ENCODE measurements at regions not wholly inside any gene's neighbourhood (a gene's known extent, or its start where the extent isn't known, plus 50 kb on each side); places are given as distances from the start of the nearest gene placed in this dataset.

- Mint-ChIP-seq H3K4me1 (peaks cover 76% of the 10 kb centered on the region), H3K9me3 (peaks cover 16% of the 10 kb centered on the region), H3K27ac (no peak overlapping the region), H3K36me3 (peaks cover 16% of the 10 kb centered on the region), H3K4me3 (no peak overlapping the region), H3K27me3 (no peaks in the 10 kb centered on the region)
- DNase-seq: no peak
- CTCF ChIA-PET: no interaction called here
Measured at GRCh38 chr2:203806761-203807160, 60.8 kb upstream of the CTLA4 start.

GRCh38 chr2:203808046-203808750, 59.4 kb upstream of the CTLA4 start:
- H3K27ac Mint-ChIP-seq: no peak overlapping the region
- peaks cover 80% of the 10 kb centered on the region for H3K4me1 Mint-ChIP-seq
- DNase-seq: no peak
- CTCF ChIA-PET: interaction anchor here (0.7 to 1.3 kb wide), 2 partner anchors 72 to 76 kb away, joined by 3 to 6 read pairs; no protein-coding TSS in a partner anchor
- H3K4me3 Mint-ChIP-seq: no peak overlapping the region
- H3K9me3 Mint-ChIP-seq: peaks cover 16% of the 10 kb centered on the region
- H3K36me3 Mint-ChIP-seq: peaks cover 16% of the 10 kb centered on the region
- no peaks in the 10 kb centered on the region for H3K27me3 Mint-ChIP-seq

GRCh38 chr2:203809084-203809521, 58.5 kb upstream of the CTLA4 start:
- no peak for DNase-seq
- CTCF ChIA-PET: interaction anchor here (1.2 kb wide), 1 partner anchor 46 kb away, joined by 3 read pairs; no protein-coding TSS in a partner anchor
- Mint-ChIP-seq H3K4me1 (peaks cover 79% of the 10 kb centered on the region), H3K27me3 (no peaks in the 10 kb centered on the region), H3K36me3 (peaks cover 16% of the 10 kb centered on the region), H3K9me3 (peaks cover 16% of the 10 kb centered on the region), H3K4me3 (no peak overlapping the region), H3K27ac (no peak overlapping the region)

GRCh38 chr2:203809991-203810510, 57.5 kb upstream of the CTLA4 start:
- H3K27me3 Mint-ChIP-seq: no peaks in the 10 kb centered on the region

GRCh38 chr2:203811491-203812221, 55.9 kb upstream of the CTLA4 start:
- Mint-ChIP-seq H3K27ac (peak overlapping the region; percentile 88), H3K4me1 (peaks cover 75% of the 10 kb centered on the region), H3K36me3 (peaks cover 2% of the 10 kb centered on the region), H3K27me3 (peaks cover 6% of the 10 kb centered on the region), H3K9me3 (no peaks in the 10 kb centered on the region), H3K4me3 (peak overlapping the region; percentile 45)
- CTCF ChIA-PET: interaction anchor here (0.6 to 7.1 kb wide), 10 partner anchors 30 to 329 kb away, joined by 3 to 116 read pairs (median 3); no protein-coding TSS in a partner anchor
- peak; percentile 73 for DNase-seq

More at GRCh38 chr2:203809991-203810510, 57.5 kb upstream of the CTLA4 start:
- peaks cover 12% of the 10 kb centered on the region for H3K36me3 Mint-ChIP-seq
- H3K4me3 Mint-ChIP-seq: no peak overlapping the region
- CTCF ChIA-PET: interaction anchor here (0.6 to 1.2 kb wide), 3 partner anchors 47 to 325 kb away, joined by 3 read pairs; no protein-coding TSS in a partner anchor
- H3K4me1 Mint-ChIP-seq: peaks cover 78% of the 10 kb centered on the region
- H3K9me3 Mint-ChIP-seq: peaks cover 13% of the 10 kb centered on the region
- no peak overlapping the region for H3K27ac Mint-ChIP-seq
- no peak for DNase-seq

- H3K36me3 Mint-ChIP-seq: no peaks in the 10 kb centered on the region
- H3K27ac Mint-ChIP-seq: no peak overlapping the region
- H3K4me3 Mint-ChIP-seq: no peak overlapping the region
- no peak for DNase-seq
- no peaks in the 10 kb centered on the region for H3K9me3 Mint-ChIP-seq
- CTCF ChIA-PET: interaction anchor here (0.9 to 7.1 kb wide), 16 partner anchors 9 to 330 kb away, joined by 3 to 116 read pairs (median 6); no protein-coding TSS in a partner anchor
- H3K4me1 Mint-ChIP-seq: peaks cover 73% of the 10 kb centered on the region
- peaks cover 12% of the 10 kb centered on the region for H3K27me3 Mint-ChIP-seq
Measured at GRCh38 chr2:203812294-203813221, 55.0 kb upstream of the CTLA4 start.

- no peak for DNase-seq
- H3K27ac Mint-ChIP-seq: no peak overlapping the region
- CTCF ChIA-PET: interaction anchor here (0.9 to 7.1 kb wide), 19 partner anchors 10 to 328 kb away, joined by 3 to 116 read pairs (median 5); no protein-coding TSS in a partner anchor
- H3K36me3 Mint-ChIP-seq: no peaks in the 10 kb centered on the region
- H3K4me1 Mint-ChIP-seq: peaks cover 64% of the 10 kb centered on the region
- peaks cover 12% of the 10 kb centered on the region for H3K27me3 Mint-ChIP-seq
- H3K9me3 Mint-ChIP-seq: no peaks in the 10 kb centered on the region
- H3K4me3 Mint-ChIP-seq: no peak overlapping the region
Measured at GRCh38 chr2:203813684-203814083, 53.9 kb upstream of the CTLA4 start.

GRCh38 chr2:203814661-203815540, 52.7 kb upstream of the CTLA4 start:
- Mint-ChIP-seq H3K36me3 (no peaks in the 10 kb centered on the region), H3K4me3 (no peak overlapping the region), H3K9me3 (no peaks in the 10 kb centered on the region), H3K27me3 (peaks cover 12% of the 10 kb centered on the region), H3K4me1 (peaks cover 53% of the 10 kb centered on the region), H3K27ac (no peak overlapping the region)
- CTCF ChIA-PET: interaction anchor here (0.6 to 7.1 kb wide), 53 partner anchors 11 to 1389 kb away, joined by 3 to 116 read pairs (median 4); partner anchors contain the start of genes CTLA4 and ICA1L
- peak; percentile 63 for DNase-seq

GRCh38 chr2:203815541-203815898, 52.1 kb upstream of the CTLA4 start:
- Mint-ChIP-seq H3K36me3 (no peaks in the 10 kb centered on the region), H3K27me3 (peaks cover 12% of the 10 kb centered on the region), H3K27ac (no peak overlapping the region), H3K9me3 (no peaks in the 10 kb centered on the region), H3K4me3 (no peak overlapping the region), H3K4me1 (peaks cover 47% of the 10 kb centered on the region)
- CTCF ChIA-PET: interaction anchor here (0.6 to 7.1 kb wide), 45 partner anchors 11 to 1389 kb away, joined by 3 to 116 read pairs (median 5); partner anchors contain the start of genes CTLA4 and ICA1L
- no peak for DNase-seq

GRCh38 chr2:203817147-203817546, 50.4 kb upstream of the CTLA4 start:
- H3K4me3 Mint-ChIP-seq: no peak overlapping the region
- CTCF ChIA-PET: interaction anchor here (0.5 to 7.1 kb wide), 12 partner anchors 11 to 592 kb away, joined by 3 to 116 read pairs (median 4); no protein-coding TSS in a partner anchor
- peaks cover 13% of the 10 kb centered on the region for H3K27me3 Mint-ChIP-seq
- H3K36me3 Mint-ChIP-seq: no peaks in the 10 kb centered on the region
- H3K27ac Mint-ChIP-seq: no peak overlapping the region
- DNase-seq: no peak
- peaks cover 37% of the 10 kb centered on the region for H3K4me1 Mint-ChIP-seq
- H3K9me3 Mint-ChIP-seq: no peaks in the 10 kb centered on the region

All from activated naive CD4-positive, alpha-beta T cell treated with anti-CD3 and anti-CD28 coated beads, Interleukin-2, amount 10 ng/mL, durations not matched to agents 7 days and 5 days (primary cell).